HG03066 (cell line): ENCODE measurements at regions not wholly inside any gene's neighbourhood (a gene's known extent, or its start where the extent isn't known, plus 50 kb on each side); places are given as distances from the start of the nearest gene placed in this dataset.
A peak's percentile ranks its signal among the peaks of the same experiment; 100 is the strongest.
"Not testable (repeated sequence)": the region's sequence is repeated elsewhere in the genome, so short reads cannot be mapped to it uniquely, and the experiment has no call there.

Source experiments
- ATAC-seq: cut with Tn5 transposase; IDR thresholded peaks from one replicate; pipeline ENCODE4 v1.9.1; 2021; ENCODE audit warnings: low read depth; ENCODE audit not compliant: unreplicated experiment

DNA sequence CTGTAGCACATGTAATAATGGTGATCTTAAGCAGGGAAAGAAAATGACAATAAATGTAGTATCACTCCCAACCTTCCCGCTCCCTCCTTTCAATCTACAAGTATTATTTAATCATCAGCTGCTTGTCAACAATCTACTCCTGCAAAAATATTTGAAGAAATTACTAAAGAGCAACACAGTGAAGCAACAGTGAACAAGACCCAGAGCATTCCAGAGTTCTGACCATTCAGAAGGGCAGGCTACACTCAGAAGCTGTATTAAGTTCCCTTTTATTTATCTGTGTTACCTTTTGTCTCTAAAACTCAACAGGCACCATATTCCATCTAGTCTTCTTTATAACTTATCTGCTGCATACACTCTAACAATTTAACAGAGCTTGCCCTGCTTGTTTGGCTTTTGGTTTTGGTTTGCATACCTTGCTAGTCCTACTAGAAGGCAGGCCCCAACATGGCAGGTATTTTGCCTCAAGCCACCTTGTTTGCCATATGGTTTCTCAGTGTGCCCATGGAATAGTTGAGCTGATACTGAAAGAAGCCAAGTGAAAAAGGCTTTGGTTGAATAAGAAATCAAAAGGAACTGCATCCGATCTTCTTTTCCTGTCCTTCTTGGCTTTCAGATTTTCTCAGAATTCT lies 253.9 kb downstream of the CEMIP2 start:
- ATAC-seq, result no peak

DNA sequence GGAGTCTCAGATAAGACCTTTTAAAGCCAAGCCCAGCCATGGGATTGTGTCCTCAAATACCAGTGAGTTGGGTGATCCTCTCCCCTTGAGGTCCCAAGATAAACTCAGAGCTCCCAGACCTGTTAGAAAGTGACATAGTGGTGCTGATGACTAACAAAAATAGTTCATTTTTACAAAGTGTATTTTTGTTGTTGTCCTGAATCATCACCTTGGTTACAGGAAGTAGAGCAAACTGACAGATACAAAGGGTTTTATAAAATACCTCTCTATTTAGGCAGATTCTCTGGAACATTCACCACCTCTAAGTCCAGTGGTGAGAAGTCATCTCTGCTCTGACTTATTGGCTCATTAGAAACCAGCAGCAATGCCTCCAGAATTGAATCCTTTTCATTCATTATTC lies 259.3 kb downstream of the CEMIP2 start:
- no peak for ATAC-seq

DNA sequence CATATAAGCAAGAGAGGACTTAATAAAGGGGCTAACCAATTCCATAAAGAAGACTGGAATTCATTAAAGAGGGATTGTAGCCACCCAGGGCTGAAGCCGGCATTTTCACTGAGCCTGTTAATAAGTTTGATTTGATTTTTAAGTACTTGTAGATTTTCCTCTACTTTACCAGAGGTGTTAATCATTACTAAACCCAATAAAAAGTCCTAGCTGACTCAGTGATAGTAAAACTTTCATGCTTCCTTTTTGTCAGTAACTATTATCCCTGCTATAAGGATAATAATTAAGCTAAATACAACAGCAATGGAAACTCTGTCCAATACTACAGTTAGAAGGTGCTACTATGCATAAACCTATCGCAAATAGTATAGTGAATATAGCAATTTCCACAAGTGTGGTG lies 260.2 kb downstream of the CEMIP2 start:
- not testable (repeated sequence) for ATAC-seq

DNA sequence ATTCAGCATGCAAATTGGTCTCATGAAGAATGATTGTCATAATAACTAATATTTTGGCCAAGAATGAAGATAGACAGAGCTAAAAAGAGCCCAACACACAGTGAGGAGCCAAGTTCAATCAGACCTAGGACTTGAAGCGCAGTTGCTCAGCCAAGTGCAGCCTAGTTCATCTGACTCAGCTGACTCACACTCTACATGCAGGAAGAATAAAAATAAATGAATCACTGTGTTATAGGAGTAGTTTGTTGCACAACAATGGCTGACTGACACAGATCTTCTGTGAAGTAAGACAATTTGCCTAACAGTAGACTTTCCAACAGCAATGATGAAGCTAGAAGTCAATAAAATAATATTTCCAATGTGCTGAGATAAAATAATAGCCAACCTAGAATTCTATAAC lies 261.5 kb downstream of the CEMIP2 start:
- ATAC-seq, result no peak

DNA sequence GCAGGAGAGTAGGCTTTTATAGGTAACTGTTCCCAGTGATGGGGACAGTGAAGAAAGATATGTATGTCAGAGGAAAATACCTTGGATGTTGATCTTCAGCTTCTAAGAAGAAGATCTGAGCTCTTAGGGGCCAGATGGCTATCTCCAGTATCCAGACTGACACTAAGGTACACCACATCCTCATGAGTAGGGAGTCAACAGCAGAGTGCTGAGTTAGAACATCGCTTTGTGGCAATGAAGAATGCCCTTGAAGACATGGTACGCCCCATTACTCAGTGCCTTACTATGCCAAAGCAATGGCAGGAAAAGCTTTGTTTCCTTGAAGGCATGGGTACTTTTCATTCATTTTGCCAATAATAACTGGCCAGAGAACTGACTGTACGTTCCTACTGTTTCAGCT lies 263.7 kb downstream of the CEMIP2 start:
- no peak for ATAC-seq

DNA sequence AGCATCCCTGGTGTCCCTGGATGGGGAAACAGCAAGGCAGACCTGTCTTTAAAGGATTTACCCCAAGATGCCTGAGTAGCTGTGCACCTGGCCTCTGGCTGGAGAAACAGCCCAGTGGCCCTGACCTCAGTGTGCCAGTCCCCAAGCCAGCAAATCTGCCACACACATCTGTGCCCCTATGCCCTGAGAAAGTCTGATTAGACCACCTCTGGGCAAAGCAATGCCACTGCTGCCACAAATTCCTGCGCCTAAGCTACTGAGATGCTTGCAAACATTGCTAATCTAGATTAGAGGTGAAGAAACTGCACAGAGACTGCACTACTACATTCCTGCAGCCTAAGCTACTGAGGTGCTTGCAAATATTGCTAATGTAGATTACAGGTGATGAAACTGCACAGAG lies 269.6 kb downstream of the CEMIP2 start:
- ATAC-seq, result no peak

DNA sequence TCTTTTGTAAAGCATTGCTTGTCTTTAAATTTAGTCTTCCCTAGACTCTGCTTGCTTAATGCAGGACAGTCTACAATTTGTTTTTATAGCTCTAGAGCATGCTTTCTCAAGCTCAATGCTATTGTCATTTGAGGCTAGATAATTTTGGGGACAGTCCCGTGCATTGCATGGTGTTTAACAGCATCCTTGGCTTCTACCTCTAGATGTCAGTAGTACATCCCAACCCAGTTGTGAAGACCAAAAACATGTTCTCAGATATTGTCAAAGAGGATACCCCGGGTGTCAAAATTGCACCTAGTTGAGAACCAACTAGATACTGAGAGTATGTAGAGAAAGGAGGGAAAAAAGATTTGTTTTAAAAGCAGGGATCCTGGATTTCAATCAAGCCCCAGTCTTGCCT lies 277.5 kb downstream of the CEMIP2 start:
- ATAC-seq, result no peak

DNA sequence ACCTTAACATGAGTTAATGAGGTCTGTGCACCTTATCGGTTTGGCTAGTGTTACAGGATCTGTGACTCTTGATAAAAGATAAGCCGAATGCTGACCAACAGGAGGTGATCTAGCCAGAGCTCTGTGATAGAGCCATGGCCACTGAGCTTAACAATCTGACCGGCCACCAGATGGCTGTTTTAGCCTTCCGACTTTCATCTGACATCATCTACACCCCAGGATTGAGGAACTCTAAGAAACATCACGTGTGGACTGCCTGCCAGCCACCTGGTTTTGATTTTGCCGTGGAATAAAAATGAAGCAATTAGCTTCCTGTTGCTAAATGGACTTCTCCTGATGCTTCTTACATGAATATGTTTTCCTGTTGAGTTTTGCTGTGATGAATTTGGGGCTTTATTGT lies 281.3 kb downstream of the CEMIP2 start:
- no peak for ATAC-seq

DNA sequence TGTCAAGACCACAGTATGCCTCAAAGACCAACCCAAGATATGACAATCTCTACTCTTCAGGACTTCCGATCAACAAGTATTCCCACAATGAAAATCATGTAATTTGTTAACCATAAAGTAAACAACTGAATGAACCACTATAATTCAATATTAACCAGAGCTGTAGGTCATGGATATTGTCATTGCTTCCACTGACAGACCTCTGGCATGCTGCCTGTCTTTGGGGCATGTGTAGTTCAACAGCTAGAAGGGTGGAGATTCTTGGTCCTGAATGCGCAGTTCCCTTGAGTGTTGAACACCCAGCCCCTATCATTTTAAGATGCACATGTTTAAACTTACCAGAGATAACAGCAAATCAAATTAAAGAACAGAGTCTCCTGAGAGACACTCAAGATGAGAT lies 283.0 kb downstream of the CEMIP2 start:
- ATAC-seq, result no peak

DNA sequence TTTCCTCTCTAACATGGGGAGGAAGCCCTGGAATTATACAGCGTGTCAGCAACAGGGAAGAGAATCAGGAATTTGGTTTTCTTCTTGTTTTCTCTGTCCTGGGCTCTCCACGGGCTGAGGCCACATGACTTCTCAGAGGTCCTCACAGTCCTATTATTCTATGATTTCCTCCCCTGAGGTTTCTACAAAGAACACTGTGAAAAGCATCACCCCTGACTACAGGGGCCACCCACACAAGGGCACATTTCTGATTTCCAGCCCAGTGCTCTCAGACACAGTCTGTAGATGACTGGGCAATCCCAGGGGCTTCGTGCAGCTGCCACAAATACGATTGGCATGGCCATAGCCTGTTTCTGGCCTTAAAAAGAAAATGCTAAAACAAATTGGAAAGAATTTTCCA lies 284.9 kb downstream of the CEMIP2 start:
- no peak for ATAC-seq

DNA sequence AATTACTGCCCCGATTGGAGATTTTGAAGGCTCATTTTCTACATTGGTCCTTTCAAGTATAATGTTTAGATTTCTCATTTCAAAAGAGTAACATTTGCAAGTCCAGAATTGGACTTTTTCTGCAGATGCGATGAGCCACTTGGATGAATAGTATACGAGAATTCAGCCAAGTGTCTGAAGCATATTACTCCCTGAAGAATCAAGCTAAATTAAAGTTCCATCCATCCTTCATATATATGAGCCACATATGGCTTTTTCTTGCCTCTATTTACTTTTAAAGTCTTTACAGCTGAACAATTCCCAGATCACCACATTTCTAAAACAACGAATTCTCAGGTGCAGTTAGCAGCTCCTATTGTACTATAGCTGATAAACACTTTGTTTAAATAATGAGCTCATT lies 288.7 kb downstream of the CEMIP2 start:
- no peak for ATAC-seq

DNA sequence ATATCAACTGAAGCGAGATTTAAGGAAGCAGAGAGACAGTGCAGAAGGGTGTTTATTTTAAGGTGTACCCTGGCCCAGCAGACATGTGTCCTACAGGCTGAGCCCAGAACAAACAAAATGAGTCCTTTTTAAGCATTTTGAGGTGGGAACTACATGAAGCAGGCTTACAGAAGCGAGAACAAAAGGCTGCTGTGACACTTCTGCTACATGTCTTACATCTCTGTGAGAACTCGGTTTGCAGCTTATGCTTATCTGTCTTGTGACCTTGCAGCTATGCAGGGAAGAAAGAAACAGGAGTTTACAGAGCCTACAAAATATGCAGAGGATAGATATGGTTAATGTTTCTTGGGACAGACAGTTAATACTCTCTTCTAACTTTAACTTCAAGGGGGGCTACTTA lies 295.9 kb downstream of the CEMIP2 start:
- ATAC-seq, result no peak

DNA sequence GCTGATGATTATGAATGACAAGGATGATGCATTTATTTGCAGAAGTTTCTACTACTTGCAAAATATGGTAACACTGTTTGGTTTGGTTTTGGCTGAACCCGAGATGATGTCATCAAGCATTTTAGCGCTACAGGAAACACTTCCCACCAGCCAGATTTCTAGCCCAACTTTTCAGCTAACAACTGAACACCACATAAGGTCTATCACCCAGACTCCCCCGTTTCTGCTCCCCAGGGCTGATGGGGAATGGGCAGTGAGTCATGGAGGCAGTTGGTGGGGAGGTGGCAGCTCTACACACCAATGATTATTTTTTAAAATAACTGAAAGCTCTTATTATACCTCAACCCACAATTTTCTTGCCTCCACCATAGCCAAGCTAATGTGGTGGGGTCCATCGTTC lies 302.9 kb downstream of the CEMIP2 start:
- no peak for ATAC-seq

DNA sequence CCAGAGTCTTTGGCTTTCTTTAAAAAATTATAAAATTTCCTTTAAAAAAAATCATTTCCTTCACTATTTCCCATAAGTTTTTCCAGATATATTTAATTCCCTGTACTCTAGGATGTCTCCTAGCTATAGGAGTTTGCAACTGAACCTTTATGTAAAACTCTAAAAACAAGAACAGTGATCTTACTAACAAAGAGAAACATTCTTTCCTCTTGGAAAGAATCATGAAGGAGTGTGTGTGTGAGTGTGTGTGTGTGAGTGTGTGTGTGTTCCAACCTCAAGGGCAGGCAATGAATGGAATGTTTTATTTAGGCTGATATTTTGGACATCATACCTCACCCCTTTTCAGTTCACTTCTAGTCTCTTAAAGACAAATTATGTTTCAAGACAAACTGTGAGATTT lies 309.2 kb downstream of the CEMIP2 start:
- ATAC-seq, result no peak

DNA sequence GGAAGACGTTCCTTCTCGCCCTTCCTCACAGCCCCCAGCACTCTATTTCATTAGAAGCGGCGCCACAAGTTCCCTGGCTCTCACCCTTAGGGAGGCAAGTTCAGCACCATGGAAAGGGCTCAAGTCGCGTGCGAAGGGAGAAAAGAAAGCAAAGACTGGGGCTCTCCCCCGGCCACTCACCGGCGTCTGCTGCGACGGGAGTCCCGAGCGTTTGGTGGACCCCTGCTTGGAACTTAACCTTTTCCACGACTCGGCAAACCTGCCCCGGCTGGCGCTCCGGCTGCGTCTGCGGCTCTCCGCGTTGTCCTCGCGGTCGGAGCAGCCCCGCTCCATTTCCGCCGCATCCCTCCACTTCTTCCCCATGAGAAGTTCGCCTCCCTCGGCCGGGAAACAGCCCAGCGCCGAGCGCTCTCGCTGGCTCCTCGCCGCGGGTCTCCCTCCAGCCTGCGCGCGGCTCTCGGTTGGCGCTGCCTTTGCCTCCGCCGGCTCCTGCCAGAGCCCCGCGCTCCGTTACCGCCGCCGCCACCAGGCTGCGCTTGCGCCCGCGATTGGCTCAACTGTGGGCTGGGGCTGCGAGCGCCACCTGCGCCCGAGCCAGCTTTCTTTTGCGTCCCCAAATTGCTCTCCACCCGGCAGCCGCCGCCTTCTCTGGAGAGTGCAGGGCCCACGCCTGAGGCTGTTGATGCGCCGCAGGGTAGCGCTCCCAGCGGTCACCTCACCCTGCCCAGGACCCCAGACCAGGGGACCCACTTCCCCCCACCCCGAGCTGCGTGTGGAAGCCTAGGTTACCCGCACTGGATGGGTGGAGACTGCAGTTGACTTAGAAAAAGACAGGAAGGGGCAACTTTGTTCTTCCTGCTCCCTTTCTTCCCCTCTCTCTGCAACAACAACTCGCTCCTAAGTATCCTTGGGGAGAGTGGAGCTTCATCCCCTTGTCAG lies 321.6 kb downstream of the CEMIP2 start:
- peak; percentile 68 for ATAC-seq

DNA sequence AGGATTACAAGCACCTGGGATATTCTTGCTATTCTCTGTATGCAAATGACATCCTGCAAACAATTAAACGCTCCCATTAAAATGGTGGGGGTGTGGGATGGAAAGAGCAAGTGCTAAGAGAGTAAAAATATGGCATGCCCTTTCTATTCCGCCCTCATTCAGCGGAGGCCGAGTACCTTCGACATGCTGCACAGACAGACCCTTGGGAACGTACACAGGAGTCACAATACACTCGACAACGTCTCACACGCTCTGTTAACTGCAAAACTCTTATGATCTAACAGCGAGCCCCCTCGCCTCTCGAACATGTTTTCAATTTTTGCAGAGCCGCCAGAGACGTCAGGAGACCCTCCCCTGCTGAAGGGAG lies 322.2 kb downstream of the CEMIP2 start:
- no peak for ATAC-seq

DNA sequence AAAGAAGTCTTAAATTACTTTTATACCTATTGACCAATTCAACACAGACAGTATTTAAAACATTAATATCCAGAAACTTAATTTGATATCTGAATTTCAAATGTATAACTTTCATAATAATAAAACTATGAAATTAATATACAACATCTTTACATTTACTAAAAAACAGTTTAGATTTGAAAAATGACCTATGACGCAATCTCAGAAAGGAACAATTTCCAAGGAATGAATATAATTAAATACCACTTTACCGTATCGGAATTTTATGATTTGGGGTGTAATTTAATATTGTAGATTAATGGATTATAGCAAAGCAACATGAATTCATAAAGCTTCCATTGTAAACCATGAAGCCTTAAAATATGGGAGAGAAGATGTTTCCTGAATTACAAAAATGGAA lies 321.5 kb upstream of the TRPM3 start:
- ATAC-seq, result no peak

DNA sequence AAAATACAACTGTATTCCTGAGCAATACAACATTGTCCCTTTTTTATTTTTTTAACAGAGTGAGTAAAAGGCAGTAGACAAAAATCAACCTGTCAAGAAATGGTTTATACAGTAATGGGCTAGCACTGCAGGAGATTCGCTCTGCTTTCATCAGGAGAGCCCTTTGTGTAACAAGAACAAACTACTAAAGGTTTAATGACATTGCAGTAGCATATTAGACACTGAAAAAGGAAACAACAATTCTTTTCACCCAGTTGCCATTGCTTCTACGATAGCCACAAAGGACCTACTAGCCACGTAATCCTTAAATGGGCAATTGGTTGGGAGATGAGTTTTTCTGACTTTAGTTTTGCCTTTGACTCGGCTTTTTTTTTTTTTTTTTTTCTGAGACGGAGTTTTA lies 319.8 kb upstream of the TRPM3 start:
- ATAC-seq, result no peak

DNA sequence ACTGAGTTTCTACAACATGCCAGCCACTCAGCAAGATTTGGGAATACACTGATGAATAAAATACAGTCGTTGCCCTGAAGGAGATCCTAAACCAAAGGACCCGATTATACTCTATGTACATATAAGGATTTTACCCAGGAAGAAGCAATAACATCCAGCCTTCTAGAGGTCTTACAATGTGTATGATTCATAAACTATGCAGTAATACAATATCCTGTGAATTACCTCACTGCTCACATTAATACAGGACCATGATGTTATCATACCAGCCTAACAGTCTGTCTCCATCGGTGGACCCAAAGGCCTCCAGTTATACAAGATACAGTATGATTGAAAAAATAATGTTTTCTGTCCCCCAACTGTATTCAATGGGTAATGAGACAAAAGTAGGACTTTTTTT lies 310.5 kb upstream of the TRPM3 start:
- ATAC-seq, result no peak

DNA sequence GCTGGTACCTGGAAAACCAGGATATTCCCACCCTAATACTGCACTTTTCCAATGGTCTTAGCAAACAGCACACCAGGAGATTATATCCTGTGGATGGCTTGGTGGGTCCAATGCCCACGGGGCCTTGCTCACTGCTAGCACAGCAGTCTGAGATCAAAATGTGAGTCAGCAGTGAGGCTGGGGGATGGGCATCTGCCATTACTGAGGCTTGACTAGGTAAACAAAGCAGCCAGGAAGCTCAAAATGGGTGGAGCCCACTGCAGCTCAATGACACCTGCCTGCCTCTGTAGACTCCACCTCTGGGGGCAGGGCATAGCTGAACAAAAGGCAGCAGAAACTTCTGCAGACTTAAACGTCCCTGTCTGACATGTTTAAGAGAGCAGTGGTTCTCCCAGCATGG lies 285.9 kb upstream of the TRPM3 start:
- ATAC-seq, result not testable (repeated sequence)

DNA sequence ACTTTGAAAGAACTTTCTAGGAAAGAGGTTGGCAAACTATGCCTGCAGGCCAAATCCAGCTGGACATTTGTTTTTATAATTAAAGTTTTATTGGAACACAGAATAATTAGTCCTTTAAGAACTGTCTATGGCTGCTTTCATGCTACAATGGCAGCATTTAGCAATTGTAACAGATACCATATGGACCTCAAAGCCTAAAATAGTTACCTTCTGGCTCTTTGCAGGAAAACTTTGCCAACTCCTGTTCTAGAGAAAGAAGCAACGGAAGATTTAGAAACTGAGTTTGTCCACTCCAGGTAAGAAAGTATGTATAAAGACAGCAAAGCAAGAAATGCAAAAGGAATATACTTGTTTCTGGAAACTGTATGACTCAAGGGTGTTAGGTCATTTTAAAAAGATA lies 281.7 kb upstream of the TRPM3 start:
- ATAC-seq, result no peak

DNA sequence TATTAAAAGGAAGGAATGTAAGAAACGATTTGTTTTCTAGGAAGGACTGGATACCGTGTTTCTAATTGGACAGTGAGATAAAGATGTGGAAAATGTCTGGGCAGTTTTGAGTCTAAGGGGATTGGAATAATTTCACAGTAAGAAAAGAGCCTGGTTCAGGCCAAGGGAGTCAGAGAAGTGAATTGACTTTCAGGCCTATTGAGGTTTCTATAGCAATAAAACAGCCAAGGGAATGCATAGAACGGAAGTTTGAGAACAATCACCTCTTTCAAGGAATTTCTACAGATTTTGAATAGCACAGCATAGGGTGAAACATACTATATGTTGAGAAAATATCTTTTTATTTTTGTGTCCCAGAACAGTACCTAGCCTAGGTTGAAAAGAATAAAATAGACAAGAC lies 271.6 kb upstream of the TRPM3 start:
- ATAC-seq, result no peak
